ENCODE measurements at regions not wholly inside any gene's neighbourhood (a gene's known extent, or its start where the extent isn't known, plus 50 kb on each side); places are given as distances from the start of the nearest gene placed in this dataset.
A peak's percentile ranks its signal among the peaks of the same experiment; 100 is the strongest.

GRCh38 chr1:10897321-10897980 is 101.0 kb upstream of the CASZ1 start:
- no peak for DNase-seq
- Histone ChIP-seq H3K9me3 (no peaks in the 10 kb centered on the region), H3K36me3 (no peaks in the 10 kb centered on the region), H3K4me3 (no peak overlapping the region), H3K27me3 (peaks cover 0 to 46% (median 0%) of the 10 kb centered on the region in 4 donors), H3K27ac (peak overlapping the region; percentile 59 to 89 (median 74)), H3K4me1 (peaks cover 20 to 59% (median 22%) of the 10 kb centered on the region in 3 donors)
- 80 to 90% methylated on average over 4 to 11 of the region's 13 CpGs for WGBS, 2 donors
- intact Hi-C loops (cut with DNase I): no loop called here
- TF ChIP-seq CTCF (IDR thresholded peaks at IDR 0.05): no peak
- TF ChIP-seq POLR2A (IDR thresholded peaks at IDR 0.05): no peak

GRCh38 chr1:10897981-10898728 is 101.7 kb upstream of the CASZ1 start:
- peak overlapping the region; percentile 59 to 89 (median 74) for H3K27ac ChIP-seq
- no peaks in the 10 kb centered on the region for H3K36me3 ChIP-seq
- WGBS, 2 donors: 20 to 100% methylated on average over 1 of the region's 17 CpGs
- peaks cover 0 to 43% (median 0%) of the 10 kb centered on the region in 4 donors for H3K27me3 ChIP-seq
- no peak for TF ChIP-seq CTCF (IDR thresholded peaks at IDR 0.05)
- no peak for TF ChIP-seq POLR2A (IDR thresholded peaks at IDR 0.05)
- no peak overlapping the region for H3K4me3 ChIP-seq
- no peaks in the 10 kb centered on the region for H3K9me3 ChIP-seq
- intact Hi-C loops (cut with DNase I): no loop called here
- peaks cover 20 to 59% (median 22%) of the 10 kb centered on the region in 3 donors for H3K4me1 ChIP-seq
- DNase-seq: no peak

- 72 to 81% methylated on average over 7 to 8 of the region's 9 CpGs for WGBS, 2 donors
- no peaks in the 10 kb centered on the region for H3K36me3 ChIP-seq
- TF ChIP-seq CTCF (IDR thresholded peaks at IDR 0.05): no peak
- TF ChIP-seq POLR2A (IDR thresholded peaks at IDR 0.05): no peak
- peak overlapping the region; percentile 59 to 89 (median 74) for H3K27ac ChIP-seq
- peaks cover 20 to 65% (median 22%) of the 10 kb centered on the region in 3 donors for H3K4me1 ChIP-seq
- intact Hi-C loops (cut with DNase I): no loop called here
- no peaks in the 10 kb centered on the region for H3K9me3 ChIP-seq
- peaks cover 0 to 35% (median 0%) of the 10 kb centered on the region in 4 donors for H3K27me3 ChIP-seq
- no peak overlapping the region for H3K4me3 ChIP-seq
- no peak for DNase-seq
These were observed 102.5 kb upstream of the CASZ1 start for GRCh38 chr1:10898921-10899320.

GRCh38 chr1:10899490-10900250 is 103.2 kb upstream of the CASZ1 start:
- no peak for TF ChIP-seq POLR2A (IDR thresholded peaks at IDR 0.05)
- TF ChIP-seq CTCF (IDR thresholded peaks at IDR 0.05): no peak
- WGBS, 2 donors: 42 to 55% methylated on average over 11 to 12 of the region's 18 CpGs
- Histone ChIP-seq H3K4me1 (peaks cover 20 to 71% (median 22%) of the 10 kb centered on the region in 3 donors), H3K27ac (peak overlapping the region; percentile 82 to 89 (median 87)), H3K27me3 (peaks cover 0 to 34% (median 0%) of the 10 kb centered on the region in 4 donors), H3K9me3 (no peaks in the 10 kb centered on the region), H3K4me3 (peak overlapping the region in 1 of 4 donors; percentile 1), H3K36me3 (no peaks in the 10 kb centered on the region)
- DNase-seq: no peak
- intact Hi-C loops (cut with DNase I): no loop called here

All from esophagus squamous epithelium (tissue), 5 donors.